ENCODE measurements at regions not wholly inside any gene's neighbourhood (a gene's known extent, or its start where the extent isn't known, plus 50 kb on each side); places are given as distances from the start of the nearest gene placed in this dataset.

GRCh38 chr4:111410571-111410970 is 734.7 kb upstream of the FAM241A start:
- Histone ChIP-seq H3K27me3 (ENCODE audit: control insufficient read depth, insufficient read depth, low read length) (no peaks in the 10 kb centered on the region), H3K14ac (replicated peaks; ENCODE audit: low read depth, low read length) (no peak overlapping the region), H2AK5ac (ENCODE audit: low read depth, low read length) (no peak overlapping the region), H3K9me1 (ENCODE audit: insufficient read depth, low read length) (no peaks in the 10 kb centered on the region), H2AFZ (replicated peaks; ENCODE audit: low read length, poor library complexity) (no peak overlapping the region), H4K8ac (ENCODE audit: low read depth in 2 of 2, low read length in 2 of 2) (no peak overlapping the region), H3K4me3 (ENCODE audit: insufficient read depth, low read depth, low read length) (no peak overlapping the region), H4K20me1 (ENCODE audit: insufficient read depth, low read length) (no peaks in the 10 kb centered on the region), H4K5ac (ENCODE audit: low read depth, low read length) (no peak overlapping the region), H2BK5ac (ENCODE audit: low read depth, low read length, poor library complexity, severe bottlenecking) (no peak overlapping the region), H3K4me2 (ENCODE audit: low read depth, low read length) (no peak overlapping the region), H3K9me3 (ENCODE audit: control insufficient read depth, insufficient read depth, low read length) (no peaks in the 10 kb centered on the region), H3K56ac (ENCODE audit: extremely low read depth, insufficient read depth, low read length) (no peak overlapping the region), H2BK15ac (ENCODE audit: low read depth, low read length) (no peak overlapping the region), H3K79me1 (ENCODE audit: low read depth in 1 of 2, low read length in 2 of 2) (no peaks in the 10 kb centered on the region), H3K4ac (ENCODE audit: low read depth, low read length) (no peak overlapping the region), H2AK9ac (replicated peaks; ENCODE audit: low read depth, low read length, poor library complexity) (no peak overlapping the region), H3K23ac (ENCODE audit: low read depth, low read length) (no peak overlapping the region), H2BK120ac (ENCODE audit: low read depth, low read length) (no peak overlapping the region), H2BK20ac (ENCODE audit: low read depth, low read length) (no peak overlapping the region), H3K27ac (ENCODE audit: insufficient read depth, low read length) (no peak overlapping the region), H3K36me3 (ENCODE audit: control insufficient read depth, insufficient read depth, low read length) (no peaks in the 10 kb centered on the region), H3K9ac (ENCODE audit: low read depth, low read length) (no peak overlapping the region), H3K4me1 (ENCODE audit: control insufficient read depth, insufficient read depth, low read length) (no peaks in the 10 kb centered on the region), H3K18ac (ENCODE audit: low read depth, low read length) (no peak overlapping the region), H4K91ac (ENCODE audit: insufficient read depth, low read depth, low read length) (no peak overlapping the region)
- ChIA-PET CTCF (no interaction called here), POLR2A (ENCODE audit: unreplicated experiment) (no interaction called here)
- dilution Hi-C loops (cut with HindIII; ENCODE audit: low sequenced_read_pairs, unreplicated experiment) (no loop called here), intact Hi-C loops (cut with micrococcal nuclease) (no loop called here), in situ Hi-C loops (cut with MboI; ENCODE audit: low sequenced_read_pairs) (no loop called here)
- ATAC-seq (ENCODE audit: low read depth), result no peak
- TF ChIP-seq NFE2L2 (IDR thresholded peaks at IDR 0.05; ENCODE audit: low read depth, low read length) (no peak), POLR2A (IDR thresholded peaks at IDR 0.05; ENCODE audit: low read depth, low read length) (no peak), MAFK (IDR thresholded peaks at IDR 0.05; ENCODE audit: low read depth, low read length) (no peak), MAZ (IDR thresholded peaks at IDR 0.05; ENCODE audit: borderline replicate concordance, low read depth, low read length) (no peak), CHD1 (IDR thresholded peaks at IDR 0.05; ENCODE audit: low read depth, low read length) (no peak), SMC3 (IDR thresholded peaks at IDR 0.05; ENCODE audit: low read depth, low read length) (no peak), BHLHE40 (IDR thresholded peaks at IDR 0.05; ENCODE audit: low read depth, low read length) (no peak), FOS (IDR thresholded peaks at IDR 0.05; ENCODE audit: low read depth, low read length) (no peak), RCOR1 (IDR thresholded peaks at IDR 0.05; ENCODE audit: insufficient replicate concordance, low read length) (no peak), RAD21 (IDR thresholded peaks at IDR 0.05; ENCODE audit: low read length) (no peak), CTCF (conservative IDR thresholded peaks at IDR 0.05; ENCODE audit: low read depth, low read length) (no peak), MXI1 (IDR thresholded peaks at IDR 0.05; ENCODE audit: borderline replicate concordance, low read depth, low read length) (no peak), RFX5 (IDR thresholded peaks at IDR 0.05; ENCODE audit: low read depth, low read length) (no peak)
- no peak for DNase-seq
- no TSS peak for BruUV-seq (replicated peaks)

Data from IMR-90 (cell line).